Adrenal gland (tissue), 9 donors: ENCODE measurements at regions not wholly inside any gene's neighbourhood (a gene's known extent, or its start where the extent isn't known, plus 50 kb on each side); places are given as distances from the start of the nearest gene placed in this dataset.
"Not testable (repeated sequence)": the region's sequence is repeated elsewhere in the genome, so short reads cannot be mapped to it uniquely, and the experiment has no call there.

Experiments used
- DNase-seq, 7 donors: peaks; one replicate each; pipeline ENCODE4 v3.0.0-alpha.2; 2019 to 2020
- H3K27ac ChIP-seq, 5 donors: fragments of 200-600 bp; sonication (generic) in 4 of 5; 1 replicate in 3 of 5; 2 replicates in 2 of 5; pipeline versions ENCODE4 v1.5.1 to v1.8.0; 2016 to 2020; ENCODE audit warnings: mild to moderate bottlenecking in 1 of 5
- H3K27me3 ChIP-seq: fragments of 200-600 bp; 2 replicates; pipeline ENCODE4 v1.8.0; 2021
- H3K36me3 ChIP-seq, 2 donors: fragments of 200-600 bp; replicated peaks in 1 of 2; 1 replicate in 1 of 2; 2 replicates in 1 of 2; pipeline versions ENCODE4 v1.5.1 to v1.8.0; 2018 to 2022
- H3K4me1 ChIP-seq, 2 donors: fragments of 200-600 bp; replicated peaks in 1 of 2; 1 replicate in 1 of 2; 2 replicates in 1 of 2; pipeline versions ENCODE4 v1.5.1 to v1.8.0; 2018 to 2021
- H3K4me3 ChIP-seq, 4 donors: fragments of 200-600 bp; sonication (generic) in 3 of 4; one replicate each; pipeline ENCODE4 v1.5.1; 2016 to 2018
- H3K9me3 ChIP-seq, 3 donors: fragments of 200-600 bp; sonication (generic) in 1 of 3; replicated peaks in 1 of 3; 1 replicate in 2 of 3; 2 replicates in 1 of 3; pipeline versions ENCODE4 v1.5.1 to v1.8.0; 2016 to 2021
- CTCF ChIP-seq, 6 experiments: fragments of 450-650 bp in 4 of 6; fragments of 200-600 bp in 2 of 6; sonication (generic) in 1 of 6; IDR thresholded peaks; 1 replicate in 5 of 6; 2 replicates in 1 of 6; pipeline versions ENCODE4 v1.5.1 to v1.8.0; 2016 to 2021; ENCODE audit warnings: antibody characterized with exemption in 6 of 6, mild to moderate bottlenecking in 2 of 6, moderate library complexity in 1 of 6
- POLR2A ChIP-seq, 2 donors: fragments of 450-650 bp; IDR thresholded peaks; one replicate each; pipeline ENCODE4 v1.6.1; 2017; ENCODE audit warnings: antibody characterized with exemption in 2 of 2, mild to moderate bottlenecking in 2 of 2, moderate library complexity in 1 of 2
- WGBS, 4 donors: extraction: QIAGEN DNeasy Blood & Tissue Kit in 2 of 4; methylation state at CpG; one replicate each; pipeline versions ENCODE4 v1.1.5 to v1.1.7; 2013 to 2017; 5-methylcytosine and 5-hydroxymethylcytosine counted together
- intact Hi-C, 2 donors: fragments of 100-400 bp; cut with DNase I; formaldehyde crosslinking; loops; one replicate each; pipeline versions ENCODE4 v1.14.1 to v1.15.0; 2022 to 2023
- donor health status: healthy with polysubstance abuse.
- donor health status: Bipolar disorder and iron deficiency.
- donor health status: DM: yes; HTN: yes; CAD: no.
- donor health status: DM: no; HTN: no; CAD: no.
- donor health status: DM: no; HTN: no; CAD: no.

- no peaks in the 10 kb centered on the region for H3K36me3 ChIP-seq
- WGBS, 4 donors: 76 to 83% (median 81%) methylated on average over 4 to 6 of the region's 6 CpGs
- TF ChIP-seq POLR2A (IDR thresholded peaks at IDR 0.05) (no peak), CTCF (IDR thresholded peaks at IDR 0.05) (no peak)
- no peak overlapping the region for H3K4me3 ChIP-seq
- intact Hi-C loops: no loop called here
- no peak overlapping the region for H3K27ac ChIP-seq
- H3K4me1 ChIP-seq: no peaks in the 10 kb centered on the region
- no peaks in the 10 kb centered on the region for H3K27me3 ChIP-seq
- DNase-seq: no peak
- H3K9me3 ChIP-seq: no peaks in the 10 kb centered on the region
These were observed 355.9 kb downstream of the PTPRU start for GRCh38 chr1:29592261-29592615.

GRCh38 chr1:29591601-29592260 lies 355.4 kb downstream of the PTPRU start:
- no peaks in the 10 kb centered on the region for H3K4me1 ChIP-seq
- DNase-seq: no peak
- H3K9me3 ChIP-seq: no peaks in the 10 kb centered on the region
- H3K27me3 ChIP-seq: no peaks in the 10 kb centered on the region
- intact Hi-C loops: no loop called here
- H3K4me3 ChIP-seq: no peak overlapping the region
- TF ChIP-seq CTCF (IDR thresholded peaks at IDR 0.05) (no peak), POLR2A (IDR thresholded peaks at IDR 0.05) (no peak)
- 55 to 78% (median 66%) methylated on average over 5 to 13 of the region's 13 CpGs for WGBS, 4 donors
- H3K36me3 ChIP-seq: no peaks in the 10 kb centered on the region
- H3K27ac ChIP-seq: no peak overlapping the region

- Histone ChIP-seq H3K9me3 (no peaks in the 10 kb centered on the region), H3K36me3 (no peaks in the 10 kb centered on the region), H3K27me3 (no peaks in the 10 kb centered on the region), H3K27ac (no peak overlapping the region), H3K4me3 (no peak overlapping the region), H3K4me1 (no peaks in the 10 kb centered on the region)
- intact Hi-C loops: no loop called here
- 41 to 68% (median 52%) methylated on average over 6 to 10 of the region's 10 CpGs for WGBS, 4 donors
- TF ChIP-seq CTCF (IDR thresholded peaks at IDR 0.05) (no peak), POLR2A (IDR thresholded peaks at IDR 0.05) (no peak)
- no peak for DNase-seq
These were observed 354.6 kb downstream of the PTPRU start for GRCh38 chr1:29590583-29591565.

- H3K36me3 ChIP-seq, H3K4me3 ChIP-seq, H3K9me3 ChIP-seq, intact Hi-C loops, H3K27ac ChIP-seq, DNase-seq, H3K27me3 ChIP-seq, H3K4me1 ChIP-seq: not testable (repeated sequence)
- WGBS, 4 donors: 83 to 95% (median 92%) methylated on average over 3 of the region's 3 CpGs
These were observed 353.4 kb downstream of the PTPRU start for GRCh38 chr1:29589716-29590115.
